NCI-H82 treated with DMSO at 0.1 percent for 48 hours (cell line): ENCODE measurements at regions not wholly inside any gene's neighbourhood (a gene's known extent, or its start where the extent isn't known, plus 50 kb on each side); places are given as distances from the start of the nearest gene placed in this dataset.
A peak's percentile ranks its signal among the peaks of the same experiment; 100 is the strongest.

Experiments used
- DNase-seq: peaks from one replicate; lab custom pipeline; 2025; ENCODE audit not compliant: unreplicated experiment; lab: John Stamatoyannopoulos, UW

- DNase-seq = no peak
These were observed 67.8 kb downstream of the GP2 start for GRCh38 chr16:20259541-20259940.

GRCh38 chr16:20257234-20257633, 70.1 kb downstream of the GP2 start:
- DNase-seq = no peak

- no peak for DNase-seq
These were observed 72.3 kb downstream of the GP2 start for GRCh38 chr16:20255002-20255401.

- DNase-seq = no peak
These were observed 73.5 kb downstream of the GP2 start for GRCh38 chr16:20253825-20254224.

GRCh38 chr16:20249211-20249610, 78.1 kb downstream of the GP2 start:
- DNase-seq = no peak

GRCh38 chr16:20247076-20247475, 80.2 kb downstream of the GP2 start:
- no peak for DNase-seq

- no peak for DNase-seq
These were observed 83.5 kb downstream of the GP2 start for GRCh38 chr16:20243731-20244281.

GRCh38 chr16:20242568-20243255, 84.6 kb downstream of the GP2 start:
- peak; percentile 45 for DNase-seq

GRCh38 chr16:20241321-20241720, 86.0 kb downstream of the GP2 start:
- no peak for DNase-seq

- no peak for DNase-seq
These were observed 90.6 kb downstream of the GP2 start for GRCh38 chr16:20236579-20237289.

GRCh38 chr16:20225228-20225733, 102.0 kb downstream of the GP2 start:
- DNase-seq = no peak

- DNase-seq = no peak
These were observed 106.1 kb downstream of the GP2 start for GRCh38 chr16:20221208-20221607.

- DNase-seq = no peak
These were observed 109.2 kb downstream of the GP2 start for GRCh38 chr16:20218093-20218492.

- no peak for DNase-seq
These were observed 110.6 kb downstream of the GP2 start for GRCh38 chr16:20216591-20217217.

- DNase-seq = no peak
These were observed 112.9 kb downstream of the GP2 start for GRCh38 chr16:20214401-20214800.

GRCh38 chr16:20203272-20203671, 124.0 kb downstream of the GP2 start:
- no peak for DNase-seq

- DNase-seq = no peak
These were observed 124.6 kb downstream of the GP2 start for GRCh38 chr16:20202747-20203146.

- no peak for DNase-seq
These were observed 119.1 kb upstream of the GPR139 start for GRCh38 chr16:20192801-20193200.

GRCh38 chr16:20191566-20191965, 117.9 kb upstream of the GPR139 start:
- no peak for DNase-seq

- no peak for DNase-seq
These were observed 108.3 kb upstream of the GPR139 start for GRCh38 chr16:20181949-20182348.

GRCh38 chr16:20181416-20181815, 107.7 kb upstream of the GPR139 start:
- no peak for DNase-seq

GRCh38 chr16:20178297-20178696, 104.6 kb upstream of the GPR139 start:
- DNase-seq = no peak
